NT2/D1 (cell line): ENCODE measurements at regions not wholly inside any gene's neighbourhood (a gene's known extent, or its start where the extent isn't known, plus 50 kb on each side); places are given as distances from the start of the nearest gene placed in this dataset.
"Not testable (repeated sequence)": the region's sequence is repeated elsewhere in the genome, so short reads cannot be mapped to it uniquely, and the experiment has no call there.

Experiments used
- DNase-seq: peaks from one replicate; pipeline ENCODE4 v3.0.0-alpha.2; 2011; ENCODE audit warnings: low read depth, low spot score
- H3K27me3 ChIP-seq: 2 replicates; pipeline ENCODE4 v1.6.0; 2011; ENCODE audit warnings: mild to moderate bottlenecking; ENCODE audit not compliant: insufficient read length, insufficient read depth
- H3K36me3 ChIP-seq: 2 replicates; pipeline ENCODE4 v1.6.1; 2011; ENCODE audit warnings: mild to moderate bottlenecking, low read length, mixed read lengths; ENCODE audit not compliant: insufficient read depth, insufficient read length
- H3K4me1 ChIP-seq: 2 replicates; pipeline ENCODE4 v1.5.1; 2011; ENCODE audit not compliant: insufficient read depth, insufficient read length
- H3K4me3 ChIP-seq: 2 replicates; pipeline ENCODE4 v1.5.1; 2011; ENCODE audit warnings: low read depth; ENCODE audit not compliant: insufficient read length
- H3K9ac ChIP-seq: 2 replicates; pipeline ENCODE4 v1.6.0; 2011; ENCODE audit warnings: low read depth; ENCODE audit not compliant: insufficient read length
- H3K9me3 ChIP-seq: 2 replicates; pipeline ENCODE4 v1.5.1; 2011; ENCODE audit warnings: mild to moderate bottlenecking, low read length; ENCODE audit not compliant: insufficient read depth
- SUZ12 ChIP-seq: IDR thresholded peaks from 2 replicates; pipeline ENCODE4 v1.6.1; 2011; ENCODE audit not compliant: insufficient read length, insufficient read depth; ENCODE audit errors: extremely low read depth
- YY1 ChIP-seq: IDR thresholded peaks from 2 replicates; pipeline ENCODE4 v1.6.1; 2011; ENCODE audit not compliant: insufficient read length, insufficient read depth
- ZNF274 ChIP-seq: IDR thresholded peaks from 2 replicates; pipeline ENCODE4 v1.6.1; 2011; ENCODE audit warnings: mild to moderate bottlenecking, low read depth, low read length

DNA sequence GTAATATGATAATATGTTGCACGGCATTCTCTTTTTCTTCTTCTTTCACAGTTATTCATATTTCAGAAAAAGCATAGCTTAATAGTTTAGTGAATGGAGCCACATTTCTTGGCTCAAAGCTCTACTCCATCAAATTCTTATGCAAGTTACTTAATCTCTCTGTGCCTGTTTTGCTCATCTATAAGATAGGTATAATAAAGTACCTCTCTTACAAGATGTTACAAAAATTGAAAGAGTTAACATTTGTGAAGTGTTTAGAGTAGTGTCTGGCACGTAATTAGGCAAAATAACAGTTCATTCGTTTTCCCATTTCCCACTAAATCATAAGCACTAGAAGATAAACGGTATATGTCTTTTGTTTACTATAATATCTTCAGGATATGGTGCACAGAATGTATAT, 1304.4 kb upstream of the EYS start:
- Histone ChIP-seq H3K4me1 (no peaks in the 10 kb centered on the region), H3K9ac (no peak overlapping the region), H3K27me3 (no peaks in the 10 kb centered on the region), H3K9me3 (no peaks in the 10 kb centered on the region), H3K4me3 (no peak overlapping the region), H3K36me3 (no peaks in the 10 kb centered on the region)
- DNase-seq, result no peak
- TF ChIP-seq YY1 (no peak), SUZ12 (no peak), ZNF274 (no peak)

DNA sequence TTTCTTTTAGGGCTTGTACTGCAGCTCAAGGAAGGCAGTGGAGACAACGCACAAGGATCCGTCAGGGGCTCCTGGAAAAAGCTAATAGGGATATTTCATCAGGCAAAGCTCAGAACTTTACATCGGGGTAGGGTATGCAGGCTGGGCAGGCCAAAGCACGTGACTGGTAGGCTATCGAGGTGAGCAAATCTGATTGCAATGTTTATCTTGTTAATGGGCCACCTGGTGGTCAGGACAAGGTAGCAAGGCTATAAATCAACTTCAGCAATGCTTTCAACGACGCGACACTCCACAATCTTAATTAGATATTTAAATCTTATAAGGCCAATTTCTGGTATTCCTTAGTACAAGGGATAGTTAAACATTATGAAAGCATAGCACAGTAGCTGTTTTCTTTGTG, 1302.8 kb upstream of the EYS start:
- Histone ChIP-seq H3K36me3 (no peaks in the 10 kb centered on the region), H3K27me3 (no peaks in the 10 kb centered on the region), H3K9ac (no peak overlapping the region), H3K9me3 (no peaks in the 10 kb centered on the region), H3K4me3 (no peak overlapping the region), H3K4me1 (no peaks in the 10 kb centered on the region)
- peak; percentile 3 for DNase-seq
- TF ChIP-seq ZNF274 (no peak), YY1 (no peak), SUZ12 (no peak)

DNA sequence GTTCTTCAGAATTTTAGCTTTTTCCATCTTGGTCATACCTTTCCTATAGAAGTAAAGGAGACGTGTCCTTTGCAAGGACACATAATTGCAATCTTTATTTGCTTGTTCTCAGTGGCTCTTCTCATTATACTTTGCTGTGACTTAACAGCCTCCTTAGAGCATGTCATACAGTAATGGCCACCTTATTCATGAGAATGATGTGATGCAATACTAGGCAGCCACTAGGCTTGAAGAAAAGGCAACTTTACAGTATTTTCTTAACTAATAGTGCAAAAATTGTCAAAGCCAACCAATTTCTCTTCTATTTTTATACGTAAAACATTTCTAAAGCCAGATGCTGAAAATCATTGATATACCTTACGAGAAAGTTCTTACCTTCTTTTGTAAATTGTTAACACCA, 1296.8 kb upstream of the EYS start:
- no peaks in the 10 kb centered on the region for H3K9me3 ChIP-seq
- no peaks in the 10 kb centered on the region for H3K27me3 ChIP-seq
- TF ChIP-seq ZNF274 (no peak), SUZ12 (no peak), YY1 (no peak)
- H3K9ac ChIP-seq, result no peak overlapping the region
- no peak for DNase-seq
- no peaks in the 10 kb centered on the region for H3K4me1 ChIP-seq
- H3K36me3 ChIP-seq, result no peaks in the 10 kb centered on the region
- H3K4me3 ChIP-seq, result no peak overlapping the region

DNA sequence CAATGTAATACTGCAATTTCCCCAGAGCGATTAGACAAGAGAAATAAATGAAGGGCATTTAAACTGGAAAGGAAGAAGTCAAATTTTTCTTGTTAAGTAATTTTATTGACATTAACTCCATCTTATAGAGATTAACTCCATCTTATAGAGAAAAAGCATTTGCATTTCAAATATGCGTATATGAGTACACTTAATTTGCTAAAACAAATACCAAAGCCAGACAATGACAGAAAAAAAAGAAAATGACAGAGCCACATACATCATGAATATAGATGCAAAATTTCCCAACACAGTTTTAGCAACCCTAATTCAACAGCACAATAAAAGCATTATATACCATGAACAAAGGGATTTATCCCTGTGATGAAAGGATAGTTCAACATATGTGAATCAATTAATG, 1293.1 kb upstream of the EYS start:
- Histone ChIP-seq H3K4me1 (no peaks in the 10 kb centered on the region), H3K27me3 (no peaks in the 10 kb centered on the region), H3K9me3 (no peaks in the 10 kb centered on the region), H3K4me3 (no peak overlapping the region), H3K9ac (no peak overlapping the region), H3K36me3 (no peaks in the 10 kb centered on the region)
- no peak for DNase-seq
- no peak for TF ChIP-seq ZNF274
- no peak for TF ChIP-seq YY1
- no peak for TF ChIP-seq SUZ12

DNA sequence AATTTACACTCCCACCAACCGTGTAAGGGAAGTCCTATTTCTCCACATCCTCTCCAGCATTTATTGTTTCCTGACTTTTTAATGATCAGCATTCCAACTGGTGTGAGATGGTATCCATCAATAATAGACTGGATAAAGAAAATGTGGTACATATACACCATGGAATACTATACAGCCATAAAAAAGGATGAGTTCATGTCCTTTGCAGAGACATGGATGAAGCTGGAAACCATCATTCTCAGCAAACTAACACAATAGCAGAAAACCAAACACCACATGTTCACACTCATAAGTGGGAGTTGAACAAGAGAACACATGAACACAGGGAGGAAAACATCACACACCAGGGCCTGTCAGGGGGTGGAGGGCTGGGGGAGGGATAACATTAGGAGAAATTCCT, 1290.6 kb upstream of the EYS start:
- not testable (repeated sequence) for H3K4me3 ChIP-seq, H3K9me3 ChIP-seq, H3K27me3 ChIP-seq, DNase-seq, H3K9ac ChIP-seq, H3K4me1 ChIP-seq, H3K36me3 ChIP-seq

DNA sequence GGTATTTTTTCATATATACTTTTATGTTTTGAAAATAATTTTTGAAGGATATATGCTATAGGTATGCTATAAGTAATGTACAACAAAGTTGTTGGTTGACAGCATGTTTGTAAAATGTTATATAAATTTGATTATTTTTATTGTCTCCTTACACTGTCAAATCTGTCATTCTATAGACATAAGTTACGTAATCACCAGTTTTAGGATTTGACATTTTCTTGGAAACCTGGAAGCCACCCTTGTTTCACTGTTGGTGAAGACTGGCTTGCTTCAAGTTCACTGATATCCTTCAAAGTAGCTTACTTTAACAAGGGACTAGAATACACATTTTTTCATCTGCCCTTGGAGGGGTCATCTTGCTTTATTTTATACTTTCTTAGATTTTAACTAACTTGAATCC, 1288.6 kb upstream of the EYS start:
- no peak for DNase-seq
- Histone ChIP-seq H3K27me3 (no peaks in the 10 kb centered on the region), H3K4me1 (no peaks in the 10 kb centered on the region), H3K4me3 (no peak overlapping the region), H3K9me3 (no peaks in the 10 kb centered on the region), H3K9ac (no peak overlapping the region), H3K36me3 (no peaks in the 10 kb centered on the region)
- no peak for TF ChIP-seq ZNF274
- TF ChIP-seq YY1, result no peak
- no peak for TF ChIP-seq SUZ12

DNA sequence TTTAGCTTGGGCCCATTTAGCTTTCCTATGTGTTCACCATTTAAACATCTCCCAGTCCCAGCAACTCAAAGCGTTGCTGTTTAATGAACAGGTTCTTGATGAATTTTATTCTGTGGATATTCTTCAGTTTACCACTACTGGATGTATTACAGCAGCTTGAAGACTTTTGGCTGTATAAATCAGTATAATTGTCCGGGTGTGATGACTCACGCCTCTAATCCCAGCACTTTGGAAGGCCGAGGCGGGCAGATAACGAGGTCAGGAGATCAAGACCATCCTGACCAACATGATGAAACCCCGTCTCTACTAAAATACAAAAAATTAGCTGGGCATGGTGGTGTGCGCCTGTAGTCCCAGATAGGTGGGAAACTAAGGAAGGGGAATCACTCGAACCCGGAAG, 1286.7 kb upstream of the EYS start:
- H3K4me1 ChIP-seq, H3K27me3 ChIP-seq, H3K9ac ChIP-seq, H3K4me3 ChIP-seq, H3K9me3 ChIP-seq, DNase-seq, H3K36me3 ChIP-seq: not testable (repeated sequence)

DNA sequence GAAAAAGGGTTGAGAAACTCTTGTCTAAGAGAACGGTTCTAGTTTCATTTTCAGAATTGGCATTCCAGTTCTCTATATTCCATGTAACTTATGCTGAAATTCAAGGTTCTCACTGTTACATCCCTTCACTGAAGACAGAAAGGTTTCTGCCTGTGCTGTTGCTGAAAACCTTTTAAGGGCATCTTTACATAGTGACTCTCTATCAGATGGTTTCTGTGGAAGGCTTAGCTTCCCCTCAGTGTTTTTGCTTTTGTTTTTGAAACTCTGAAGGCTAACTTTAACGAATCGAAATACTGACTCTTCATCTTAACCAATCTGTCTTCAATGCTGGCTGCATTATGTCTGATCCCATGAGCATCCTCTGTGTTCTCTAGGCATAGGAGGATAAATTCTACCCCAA, 1286.2 kb upstream of the EYS start:
- TF ChIP-seq SUZ12 (no peak), ZNF274 (no peak), YY1 (no peak)
- Histone ChIP-seq H3K36me3 (no peaks in the 10 kb centered on the region), H3K4me1 (no peaks in the 10 kb centered on the region), H3K9me3 (no peaks in the 10 kb centered on the region), H3K4me3 (no peak overlapping the region), H3K27me3 (no peaks in the 10 kb centered on the region), H3K9ac (no peak overlapping the region)
- DNase-seq, result no peak
